HG02973 (cell line): ENCODE measurements at regions not wholly inside any gene's neighbourhood (a gene's known extent, or its start where the extent isn't known, plus 50 kb on each side); places are given as distances from the start of the nearest gene placed in this dataset.

ENCODE experiments used
- ATAC-seq: cut with Tn5 transposase; IDR thresholded peaks from one replicate; pipeline ENCODE4 v1.9.1; 2021; ENCODE audit warnings: moderate library complexity; ENCODE audit not compliant: unreplicated experiment

DNA sequence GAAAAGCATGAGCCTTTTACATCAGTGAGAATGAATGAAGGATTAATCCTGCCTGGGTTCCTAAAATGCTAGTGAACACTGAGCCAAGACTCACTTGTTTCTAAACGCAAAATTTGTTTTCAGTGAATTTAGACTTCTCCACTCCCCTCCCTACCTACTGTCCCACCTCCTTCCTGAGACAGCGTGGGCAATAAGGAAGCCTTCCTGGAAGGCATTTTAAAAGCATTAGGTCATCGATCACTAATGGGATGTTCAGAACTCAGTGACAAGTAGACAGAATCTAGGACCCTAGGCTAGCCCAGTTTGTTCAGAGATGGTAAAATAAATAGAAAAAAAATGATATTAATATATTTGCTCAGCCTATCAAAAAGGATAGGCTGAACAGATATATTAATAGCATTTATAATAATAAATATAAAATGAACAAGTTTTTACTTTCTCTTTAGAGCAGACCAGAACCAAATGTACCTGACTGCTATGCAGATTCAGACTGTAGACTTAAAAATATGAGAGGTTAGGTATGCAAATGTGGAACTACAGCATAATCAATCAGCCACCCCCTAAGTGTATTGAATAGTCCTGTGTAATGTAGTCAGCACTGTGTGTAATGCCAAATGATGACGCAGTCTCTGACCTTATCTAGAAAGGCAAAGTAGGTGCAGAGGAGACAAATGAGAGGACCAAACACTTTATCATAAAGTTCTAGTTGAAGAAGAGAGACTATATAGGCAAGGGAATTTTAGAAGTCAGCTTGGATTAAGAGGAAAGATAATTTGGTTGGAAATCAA lies 331.1 kb downstream of the GPAT3 start:
- ATAC-seq: no peak

DNA sequence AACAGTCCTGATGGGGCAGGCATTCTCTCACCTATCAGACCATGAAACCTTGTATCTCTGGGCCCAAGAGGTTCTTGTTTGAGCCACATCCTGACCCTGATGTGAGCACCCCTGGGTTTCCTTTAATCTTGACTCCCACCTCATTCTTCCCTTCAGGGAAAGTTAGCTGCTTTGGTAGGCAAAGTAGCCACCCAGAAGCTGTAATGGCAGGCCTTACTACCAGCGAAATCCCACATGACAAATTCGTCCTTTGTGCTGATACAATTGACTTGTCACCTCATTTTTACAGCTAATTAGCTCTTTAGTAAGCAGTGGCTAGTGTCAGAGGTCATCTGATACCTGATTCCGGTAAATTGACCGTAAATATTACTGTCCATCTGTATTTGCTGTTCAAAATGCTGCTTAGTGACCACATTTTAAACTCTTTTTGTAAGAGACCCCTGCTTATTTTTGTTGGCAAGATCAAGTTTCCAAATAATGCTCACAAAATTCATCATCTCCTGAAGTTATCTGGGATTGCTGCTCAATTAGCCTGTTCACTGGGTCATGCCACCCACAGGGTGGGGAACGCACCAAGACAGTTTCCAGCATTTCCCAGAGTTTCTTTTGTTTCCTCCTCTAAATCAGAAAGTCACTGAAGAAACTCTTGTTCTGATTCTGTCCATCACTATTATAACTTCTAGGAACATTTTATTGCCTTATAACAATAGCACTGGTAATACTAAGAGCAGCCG lies 329.7 kb downstream of the GPAT3 start:
- no peak for ATAC-seq

DNA sequence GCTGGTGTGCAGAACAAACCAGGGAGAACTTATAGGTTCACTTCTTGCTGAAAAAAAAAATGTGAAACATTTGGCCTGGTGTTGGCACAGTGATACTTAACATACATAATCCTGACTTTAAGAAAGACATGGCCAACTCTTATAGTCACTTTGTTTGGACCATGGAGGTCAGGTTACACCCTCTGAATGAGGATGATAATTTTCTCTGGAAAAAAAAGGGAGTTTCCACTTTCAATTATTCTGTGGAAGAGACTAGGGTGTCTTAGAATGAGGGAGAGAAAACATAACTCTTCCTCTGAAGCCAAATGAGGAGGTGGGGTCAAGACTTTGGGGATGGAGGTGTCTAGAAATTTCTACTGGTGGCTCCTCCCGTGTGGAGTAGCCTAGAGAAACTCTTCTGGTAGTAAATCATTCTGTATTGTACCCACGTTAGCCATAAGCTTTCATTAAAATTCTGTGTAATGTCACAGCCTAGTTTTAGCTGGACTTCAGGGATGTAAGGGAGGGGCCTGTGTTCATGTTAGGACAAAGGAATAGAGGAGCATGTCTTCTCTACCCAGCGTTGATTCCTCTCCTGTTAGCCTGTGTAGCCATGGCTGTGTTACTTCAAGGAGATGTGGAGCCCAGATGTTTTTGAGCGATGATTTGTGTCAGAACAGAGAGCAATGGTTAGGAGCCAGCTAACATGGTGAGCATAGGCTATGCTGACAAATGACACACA lies 328.3 kb downstream of the GPAT3 start:
- no peak for ATAC-seq

DNA sequence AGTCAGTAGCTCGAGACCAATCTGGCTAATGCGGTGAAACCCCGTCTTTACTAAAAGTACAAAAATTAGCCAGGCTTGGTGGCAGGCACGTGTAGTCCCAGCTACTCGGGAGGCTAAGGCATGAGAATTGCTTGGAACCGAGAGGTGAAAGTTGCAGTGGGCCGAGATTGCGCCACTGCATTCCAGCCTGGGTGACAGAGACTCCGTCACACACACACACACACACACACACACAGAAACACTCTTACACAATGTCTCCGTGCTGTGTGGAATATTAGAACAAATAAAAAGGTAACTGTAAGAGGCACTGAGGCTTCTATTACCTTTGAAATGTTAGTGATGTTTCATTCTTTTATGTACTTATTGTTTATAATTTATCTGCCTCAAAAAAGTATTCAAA lies 326.6 kb downstream of the GPAT3 start:
- ATAC-seq: no peak

DNA sequence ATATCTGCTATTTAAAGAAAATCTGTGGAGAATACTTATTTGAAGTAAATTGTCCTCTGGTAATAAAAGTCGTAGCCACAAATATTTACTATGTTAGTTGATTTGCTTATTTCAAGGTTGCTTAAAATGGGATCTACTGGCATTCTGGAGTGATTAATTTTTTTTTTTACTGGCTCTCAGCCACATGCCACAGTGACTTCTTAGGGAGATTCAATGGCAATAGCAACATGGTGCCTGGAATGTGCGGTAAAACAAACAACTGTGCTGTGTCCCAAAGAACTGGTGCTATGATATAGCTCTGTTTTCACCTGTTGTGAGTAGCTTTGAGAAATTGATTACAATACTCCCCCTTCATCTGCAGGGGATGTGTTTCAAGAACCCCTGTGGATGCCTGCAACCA lies 324.3 kb downstream of the GPAT3 start:
- ATAC-seq: no peak

DNA sequence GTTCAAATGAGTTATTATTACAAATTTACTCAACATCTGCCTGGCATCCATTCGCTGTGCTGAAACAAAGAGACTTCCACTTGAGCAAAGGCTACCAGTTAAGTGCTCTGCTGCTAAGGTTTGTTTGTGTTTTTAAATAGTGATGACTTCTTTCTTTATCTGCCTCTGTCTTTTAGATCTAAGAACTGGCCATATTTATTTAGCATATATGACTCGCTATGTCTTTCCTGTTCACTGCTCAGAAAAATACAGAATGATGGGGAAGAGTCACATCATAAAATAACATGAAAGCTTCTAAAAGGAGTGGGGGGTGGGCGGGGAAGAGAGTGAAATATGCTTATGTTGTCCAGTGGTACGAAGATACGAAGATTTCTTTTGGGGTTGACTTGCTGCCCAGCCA lies 322.2 kb downstream of the GPAT3 start:
- ATAC-seq: no peak

DNA sequence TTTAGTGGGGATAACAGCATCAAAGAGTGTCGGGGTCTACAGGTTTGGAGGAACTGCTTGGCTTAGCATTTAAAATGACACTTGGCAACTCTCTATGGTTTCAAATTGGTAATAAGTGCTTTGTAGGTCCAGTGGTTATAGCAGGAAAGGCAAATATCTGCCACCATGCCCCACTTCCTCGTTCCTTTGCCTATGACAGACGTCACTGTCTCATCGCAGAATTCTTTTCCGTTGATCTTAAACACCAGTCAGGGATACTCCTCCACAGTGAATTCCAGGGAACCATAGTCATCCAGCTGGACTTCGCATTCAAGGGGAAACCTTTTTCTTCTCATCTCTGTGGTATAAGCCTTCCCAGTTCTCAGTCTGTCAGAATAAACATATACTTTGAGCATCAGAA lies 319.1 kb downstream of the GPAT3 start:
- ATAC-seq: no peak

DNA sequence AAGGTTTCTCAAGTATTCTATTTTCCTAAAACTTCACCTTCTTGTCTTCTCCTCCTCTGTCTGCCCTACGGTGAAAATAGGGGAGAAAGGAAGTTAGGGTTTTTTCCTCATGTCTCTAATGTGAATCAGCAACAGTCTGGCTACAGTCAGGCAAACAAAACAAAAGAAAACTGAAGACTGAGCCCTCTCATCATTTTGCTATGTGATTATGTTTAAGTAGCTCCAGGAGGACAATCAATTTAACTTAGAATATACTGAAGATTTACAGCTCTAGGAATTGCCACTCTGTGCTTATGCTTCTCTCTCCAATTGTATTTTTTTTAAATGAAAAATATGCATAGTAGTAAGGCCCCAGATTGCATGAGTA lies 316.2 kb downstream of the GPAT3 start:
- ATAC-seq: no peak

DNA sequence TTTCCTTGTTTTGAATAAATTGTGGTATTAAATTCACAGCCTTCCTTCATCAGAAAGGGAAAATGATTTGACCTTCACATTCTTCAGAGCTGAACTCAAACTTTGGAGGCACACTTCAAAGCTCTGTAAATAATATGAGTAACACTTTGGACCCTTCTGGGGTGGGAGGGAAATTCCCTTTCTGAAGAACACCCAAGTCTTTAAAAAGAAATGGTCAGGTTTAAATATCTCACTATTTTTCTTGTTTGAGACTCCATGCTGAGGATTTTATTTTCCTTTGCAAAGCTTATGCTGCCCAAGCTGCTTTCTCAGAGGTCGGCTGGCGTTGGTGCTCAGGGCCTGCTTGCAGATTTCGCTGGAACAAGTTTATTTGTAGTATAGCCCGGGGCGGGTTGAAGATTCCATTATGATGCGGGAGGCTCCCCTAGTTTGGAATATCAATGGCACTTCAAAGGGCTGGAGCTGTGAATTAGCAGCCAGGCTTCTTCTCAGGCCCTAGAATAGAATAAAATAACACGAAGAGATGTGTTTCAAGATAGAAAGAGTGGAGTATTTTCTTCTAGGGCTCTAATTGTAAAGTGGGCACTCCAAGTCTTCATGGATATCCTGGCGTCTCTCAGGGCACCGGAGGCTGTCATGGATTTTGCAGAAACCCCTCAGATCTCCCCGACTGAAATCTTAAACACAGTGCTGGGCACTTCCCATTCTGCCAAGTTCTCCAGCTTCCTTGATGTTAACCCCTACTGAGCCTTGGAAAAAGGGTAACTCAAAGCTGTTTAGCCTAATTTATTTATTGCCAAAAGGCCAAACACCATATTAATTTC lies 315.6 kb downstream of the GPAT3 start:
- ATAC-seq: no peak

DNA sequence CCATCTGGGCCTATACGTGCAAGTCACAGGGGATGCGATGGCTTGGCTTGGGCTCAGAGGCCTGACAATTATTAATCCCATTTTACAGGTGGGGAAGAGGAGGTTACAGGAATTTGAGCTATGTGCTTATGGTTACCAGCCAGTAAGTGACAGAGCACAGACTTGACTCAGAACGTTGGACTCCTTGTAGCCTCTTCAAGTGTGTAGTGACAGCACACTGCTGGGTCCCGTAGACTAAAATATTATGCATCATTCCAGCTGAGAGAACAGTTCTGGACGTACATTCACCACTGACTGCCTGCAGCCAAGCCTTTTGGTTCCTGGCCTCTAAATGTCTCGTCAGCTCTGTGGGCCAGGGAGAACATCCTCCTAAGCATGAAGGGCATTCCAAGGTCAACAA lies 314.5 kb downstream of the GPAT3 start:
- ATAC-seq: no peak

DNA sequence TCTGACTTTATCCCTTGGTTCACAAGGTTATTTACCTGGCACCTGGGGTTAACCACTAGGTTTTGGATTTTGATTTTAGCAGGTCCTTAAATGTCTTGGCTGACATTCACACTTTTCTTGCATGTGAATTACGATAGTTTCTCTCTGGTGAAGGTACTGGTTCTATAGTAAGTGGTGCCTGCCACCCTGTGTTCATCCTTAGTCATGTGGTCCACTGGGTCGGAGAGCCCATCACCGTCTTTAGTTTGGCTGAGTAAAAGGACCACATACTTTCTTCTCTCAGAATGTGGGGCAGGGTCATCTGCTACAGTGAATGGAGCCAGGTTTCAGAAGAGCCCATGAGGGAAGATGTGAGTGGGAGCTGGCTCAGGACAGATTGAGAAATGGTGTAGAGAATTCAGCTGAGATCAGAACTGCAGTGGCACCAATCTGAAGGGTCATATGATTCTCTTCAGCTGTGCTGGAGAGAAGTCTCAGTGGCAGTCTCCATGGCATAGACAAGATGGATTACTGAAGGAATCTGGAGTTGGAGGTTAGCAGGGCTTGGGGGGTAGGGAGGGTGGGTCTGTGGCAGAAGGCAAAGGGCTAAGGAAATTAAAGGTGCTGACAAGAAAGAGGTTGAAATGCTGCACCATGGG lies 310.4 kb downstream of the GPAT3 start:
- ATAC-seq: no peak

DNA sequence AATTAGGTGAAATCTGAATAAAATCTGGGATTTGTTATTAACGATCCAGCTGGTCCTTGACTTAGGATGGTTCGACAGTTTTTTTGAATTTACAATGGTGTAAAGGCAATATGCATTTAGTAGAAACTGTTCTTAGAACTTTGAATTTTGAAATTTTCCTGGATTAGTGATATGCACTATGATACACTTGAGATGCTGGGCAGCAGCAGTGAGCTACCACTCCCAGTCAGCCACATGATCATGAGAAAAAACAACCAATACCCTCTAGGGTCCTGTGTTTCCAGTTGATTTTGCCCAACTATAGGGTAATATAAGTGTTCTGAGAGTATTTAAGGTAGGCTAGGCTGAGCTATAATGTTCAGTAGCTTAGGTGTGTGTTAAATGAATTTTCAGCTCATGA lies 303.7 kb downstream of the GPAT3 start:
- no peak for ATAC-seq

DNA sequence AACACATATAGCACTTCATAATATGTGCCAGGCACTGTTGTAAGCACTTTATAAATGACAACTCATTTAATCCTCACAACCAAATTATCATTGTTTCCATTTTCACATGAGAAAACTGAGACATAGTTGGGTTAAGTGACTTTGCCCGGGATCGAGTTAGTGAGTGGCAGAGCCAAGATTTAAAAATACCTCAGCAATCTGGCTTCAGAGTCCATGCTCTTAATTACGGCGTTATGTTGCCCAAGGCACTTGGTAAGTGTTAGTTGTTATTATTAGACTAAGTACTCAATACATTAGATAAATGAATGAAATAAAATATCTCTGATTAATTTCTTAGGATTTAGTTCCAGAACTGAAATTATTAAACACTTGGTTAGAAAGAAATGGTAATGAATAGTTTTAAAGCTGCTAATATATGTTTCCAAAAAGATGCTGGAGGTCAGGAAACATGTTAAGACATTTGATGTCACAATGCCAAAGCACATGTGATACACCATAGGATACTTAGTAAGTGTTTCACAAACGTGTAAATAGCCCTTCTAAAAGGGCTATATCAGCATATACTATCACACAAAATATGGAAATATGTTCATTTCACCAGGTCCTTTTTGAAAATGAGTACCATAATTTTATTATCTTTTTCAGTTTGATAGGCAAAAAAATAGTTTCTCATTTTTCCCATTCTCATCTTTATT lies 301.9 kb downstream of the GPAT3 start:
- no peak for ATAC-seq

DNA sequence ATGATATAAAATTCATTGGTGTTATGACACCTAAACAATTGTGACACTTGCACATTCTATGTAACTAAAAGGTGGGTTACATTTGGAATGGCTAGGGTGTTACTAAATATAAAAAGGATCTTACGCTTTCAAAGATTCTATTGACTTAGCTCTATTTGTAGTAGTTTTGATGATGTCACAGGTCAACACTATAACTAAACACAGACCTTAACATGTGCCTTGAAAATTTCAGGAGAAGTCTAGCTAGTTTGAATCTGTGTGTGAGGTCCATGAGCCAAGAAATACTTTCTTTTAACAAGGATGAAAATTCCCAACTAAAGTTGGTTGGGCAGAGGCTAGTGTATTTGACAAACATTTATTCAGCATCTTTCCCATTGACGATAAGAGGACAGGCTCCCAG lies 298.0 kb downstream of the GPAT3 start:
- no peak for ATAC-seq

DNA sequence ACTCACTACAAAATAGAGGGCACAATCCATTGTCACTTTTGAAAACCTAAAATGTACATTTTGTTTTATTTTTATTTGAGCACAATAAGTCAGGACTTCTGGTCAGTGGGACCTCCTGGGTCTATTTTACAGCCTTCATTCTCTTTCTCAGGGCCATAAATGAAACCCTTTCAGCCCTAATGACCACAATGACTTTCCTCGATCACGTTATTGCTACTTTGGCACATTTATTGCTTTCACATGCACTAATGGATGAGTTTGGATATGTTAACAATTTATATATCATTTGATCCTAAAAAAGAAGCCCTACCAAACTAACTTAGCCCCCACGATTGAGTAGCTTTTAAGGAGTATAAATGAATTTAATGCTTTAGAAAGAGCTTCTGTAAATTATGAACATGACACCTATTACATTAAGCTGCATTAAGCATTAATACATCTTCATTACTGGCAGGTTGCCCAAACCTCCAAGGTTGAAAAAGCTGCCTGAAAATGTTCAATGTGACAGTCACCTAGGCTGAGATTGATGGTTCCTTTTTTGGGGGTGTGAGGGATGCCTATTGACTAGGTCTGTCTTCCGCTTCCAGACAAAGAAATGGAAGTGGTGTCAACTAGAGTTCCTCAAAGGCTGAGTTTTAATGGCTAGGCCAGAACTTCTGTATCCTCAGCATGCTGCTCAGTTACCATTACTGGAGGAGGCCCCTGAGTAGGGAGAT lies 296.4 kb downstream of the GPAT3 start:
- no peak for ATAC-seq

DNA sequence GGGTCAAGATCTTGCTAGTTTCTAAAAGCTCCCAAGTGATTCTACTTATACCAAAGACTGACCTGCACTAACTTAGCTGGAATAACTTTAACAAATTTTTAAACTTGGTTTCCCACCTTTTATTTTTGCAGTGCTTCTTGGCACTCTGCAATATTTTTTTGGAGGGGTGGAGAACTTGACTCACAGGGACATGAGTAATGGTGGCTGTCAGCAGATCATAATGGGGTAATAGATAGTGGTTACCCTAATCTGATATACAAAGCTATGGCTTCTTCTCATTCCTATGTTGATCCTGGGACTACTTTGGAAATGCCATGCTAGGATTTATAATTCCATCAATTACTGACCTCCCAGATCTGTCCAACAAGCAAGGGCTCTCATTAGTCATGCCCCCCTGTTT lies 295.7 kb downstream of the GPAT3 start:
- no peak for ATAC-seq

DNA sequence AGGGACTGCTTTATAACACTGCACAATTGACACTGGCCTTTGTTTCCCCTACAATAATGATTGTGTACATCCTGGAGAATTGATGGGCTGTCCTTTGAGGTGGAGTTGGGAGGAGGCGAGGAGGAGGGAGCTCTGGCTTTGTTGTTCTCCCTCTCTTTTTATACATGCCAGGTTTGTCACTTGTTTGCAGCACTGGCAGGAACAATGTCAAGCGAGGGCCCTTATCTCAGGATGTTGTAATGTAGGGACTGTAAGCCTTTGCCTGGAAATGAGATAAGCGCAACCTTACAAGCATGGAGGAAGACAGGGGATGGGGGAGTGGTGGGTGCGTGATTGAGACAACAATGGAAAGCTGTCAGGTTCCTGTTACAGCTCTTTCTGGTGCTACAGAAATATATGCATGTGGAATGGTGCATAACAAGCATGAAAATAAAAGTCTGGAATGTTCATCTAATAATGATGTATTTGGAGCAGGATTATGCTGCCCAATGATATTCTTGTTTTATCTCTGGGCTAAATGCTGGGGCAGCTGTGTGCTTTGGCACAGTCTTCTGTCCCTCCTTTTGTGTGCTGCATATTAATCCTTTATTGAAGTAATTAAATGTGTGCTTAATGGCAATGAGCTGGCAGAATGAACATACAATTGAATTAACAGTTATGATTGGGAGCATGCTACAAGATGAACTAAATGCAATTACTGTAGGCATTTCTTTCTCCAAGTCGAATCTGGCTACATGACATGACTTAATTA lies 294.4 kb downstream of the GPAT3 start:
- ATAC-seq: no peak

DNA sequence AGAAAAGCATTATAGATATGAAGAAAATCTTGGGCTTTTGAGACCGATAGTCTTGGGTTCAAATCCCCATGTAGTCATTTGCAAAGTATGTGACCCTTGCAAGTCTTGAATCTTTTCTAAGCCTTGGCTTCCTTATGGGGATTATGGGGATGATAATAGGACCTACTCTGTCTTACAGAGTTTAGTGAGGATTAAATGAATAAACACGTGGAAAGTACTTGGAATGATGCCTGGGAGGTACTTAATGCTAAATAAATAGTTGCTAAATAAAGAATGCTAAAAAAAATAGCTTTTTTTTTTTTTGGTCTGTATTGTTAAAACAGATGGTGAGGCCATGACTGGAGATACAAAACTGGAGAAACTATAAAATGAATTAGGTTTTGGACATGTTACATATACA lies 292.7 kb downstream of the GPAT3 start:
- ATAC-seq: no peak

DNA sequence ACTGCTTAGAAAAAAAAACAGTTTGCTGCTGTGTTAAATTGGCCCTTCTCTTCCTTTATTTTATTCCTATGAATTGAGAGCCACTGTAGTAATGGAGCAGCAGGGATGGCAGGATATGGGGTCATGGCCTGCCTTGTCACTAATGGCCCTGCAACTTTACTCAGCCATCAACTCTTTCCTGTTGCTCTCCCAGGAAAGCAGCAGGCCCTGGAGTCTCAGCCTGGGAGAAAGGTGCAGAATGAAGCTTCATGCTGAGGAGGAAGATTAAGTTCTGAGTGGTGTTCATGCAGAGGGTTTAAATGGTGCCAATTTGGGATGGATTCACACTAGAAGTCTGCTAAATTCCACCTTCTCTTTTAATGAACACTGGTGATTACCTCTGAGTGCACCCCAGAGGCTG lies 285.6 kb downstream of the GPAT3 start:
- ATAC-seq: no peak
